GM23338 (cell line): ENCODE measurements at regions not wholly inside any gene's neighbourhood (a gene's known extent, or its start where the extent isn't known, plus 50 kb on each side); places are given as distances from the start of the nearest gene placed in this dataset.

ENCODE experiments used
- CREB1 ChIP-seq: fragments of 250-450 bp; sonication (Bioruptor Pico); IDR thresholded peaks from 2 replicates; pipeline ENCODE4 v1.5.0; 2020; ENCODE audit warnings: low read depth, mild to moderate bottlenecking, moderate library complexity
- EZH2 ChIP-seq: fragments of 200-600 bp; sonication (generic); IDR thresholded peaks from one replicate; pipeline ENCODE4 v1.8.0; 2017; ENCODE audit warnings: antibody characterized with exemption, mild to moderate bottlenecking, low read depth; ENCODE audit not compliant: unreplicated experiment
- EZH2phosphoT487 ChIP-seq: fragments of 200-600 bp; sonication (generic); IDR thresholded peaks from one replicate; pipeline ENCODE4 v1.8.1; 2018; ENCODE audit warnings: antibody characterized with exemption; ENCODE audit not compliant: unreplicated experiment
- JUNB ChIP-seq: IDR thresholded peaks from one replicate; pipeline ENCODE4 v1.6.1; 2016; ENCODE audit warnings: antibody characterized with exemption; ENCODE audit not compliant: unreplicated experiment
- NANOG ChIP-seq: IDR thresholded peaks from 2 replicates; pipeline ENCODE4 v1.6.1; 2016; ENCODE audit warnings: antibody characterized with exemption, borderline replicate concordance
- POLR2AphosphoS5 ChIP-seq: IDR thresholded peaks from 2 replicates; pipeline ENCODE4 v1.6.1; 2016; ENCODE audit warnings: antibody characterized with exemption, low read depth
- STAT1 ChIP-seq: IDR thresholded peaks from one replicate; pipeline ENCODE4 v1.6.1; 2016; ENCODE audit warnings: antibody characterized with exemption; ENCODE audit not compliant: unreplicated experiment
- ZNF462 ChIP-seq: fragments of 250-450 bp; sonication (Bioruptor Pico); IDR thresholded peaks from 2 replicates; pipeline ENCODE4 v1.5.0; 2020; ENCODE audit warnings: mild to moderate bottlenecking, moderate library complexity
- TF ChIP-seq, protein P1 (sequence below), 2 experiments: fragments of 200-600 bp in 1 of 2; sonication (generic) in 1 of 2; conservative IDR thresholded peaks; 2 replicates each; pipeline versions ENCODE4 v1.5.1 to v1.6.1; 2016 to 2017; ENCODE audit warnings: antibody characterized with exemption in 2 of 2, low read depth in 2 of 2, mild to moderate bottlenecking in 2 of 2, moderate library complexity in 1 of 2
- TF ChIP-seq, protein P2 (sequence below): IDR thresholded peaks from one replicate; pipeline ENCODE4 v1.6.1; 2018; ENCODE audit warnings: antibody characterized with exemption; ENCODE audit not compliant: unreplicated experiment

GRCh38 chr6:85360794-85361642 is 88.9 kb upstream of the NT5E start:
- TF ChIP-seq, protein P1, sequence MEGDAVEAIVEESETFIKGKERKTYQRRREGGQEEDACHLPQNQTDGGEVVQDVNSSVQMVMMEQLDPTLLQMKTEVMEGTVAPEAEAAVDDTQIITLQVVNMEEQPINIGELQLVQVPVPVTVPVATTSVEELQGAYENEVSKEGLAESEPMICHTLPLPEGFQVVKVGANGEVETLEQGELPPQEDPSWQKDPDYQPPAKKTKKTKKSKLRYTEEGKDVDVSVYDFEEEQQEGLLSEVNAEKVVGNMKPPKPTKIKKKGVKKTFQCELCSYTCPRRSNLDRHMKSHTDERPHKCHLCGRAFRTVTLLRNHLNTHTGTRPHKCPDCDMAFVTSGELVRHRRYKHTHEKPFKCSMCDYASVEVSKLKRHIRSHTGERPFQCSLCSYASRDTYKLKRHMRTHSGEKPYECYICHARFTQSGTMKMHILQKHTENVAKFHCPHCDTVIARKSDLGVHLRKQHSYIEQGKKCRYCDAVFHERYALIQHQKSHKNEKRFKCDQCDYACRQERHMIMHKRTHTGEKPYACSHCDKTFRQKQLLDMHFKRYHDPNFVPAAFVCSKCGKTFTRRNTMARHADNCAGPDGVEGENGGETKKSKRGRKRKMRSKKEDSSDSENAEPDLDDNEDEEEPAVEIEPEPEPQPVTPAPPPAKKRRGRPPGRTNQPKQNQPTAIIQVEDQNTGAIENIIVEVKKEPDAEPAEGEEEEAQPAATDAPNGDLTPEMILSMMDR (conservative IDR thresholded peaks at IDR 0.05; ENCODE audit: low read depth in 2 of 2) = no peak
- no peak for TF ChIP-seq POLR2AphosphoS5
- TF ChIP-seq STAT1 = no peak
- no peak for TF ChIP-seq ZNF462 (CRISPR knock-in tag)
- no peak for TF ChIP-seq EZH2
- TF ChIP-seq JUNB = no peak
- TF ChIP-seq EZH2phosphoT487 = no peak
- TF ChIP-seq, protein P2, sequence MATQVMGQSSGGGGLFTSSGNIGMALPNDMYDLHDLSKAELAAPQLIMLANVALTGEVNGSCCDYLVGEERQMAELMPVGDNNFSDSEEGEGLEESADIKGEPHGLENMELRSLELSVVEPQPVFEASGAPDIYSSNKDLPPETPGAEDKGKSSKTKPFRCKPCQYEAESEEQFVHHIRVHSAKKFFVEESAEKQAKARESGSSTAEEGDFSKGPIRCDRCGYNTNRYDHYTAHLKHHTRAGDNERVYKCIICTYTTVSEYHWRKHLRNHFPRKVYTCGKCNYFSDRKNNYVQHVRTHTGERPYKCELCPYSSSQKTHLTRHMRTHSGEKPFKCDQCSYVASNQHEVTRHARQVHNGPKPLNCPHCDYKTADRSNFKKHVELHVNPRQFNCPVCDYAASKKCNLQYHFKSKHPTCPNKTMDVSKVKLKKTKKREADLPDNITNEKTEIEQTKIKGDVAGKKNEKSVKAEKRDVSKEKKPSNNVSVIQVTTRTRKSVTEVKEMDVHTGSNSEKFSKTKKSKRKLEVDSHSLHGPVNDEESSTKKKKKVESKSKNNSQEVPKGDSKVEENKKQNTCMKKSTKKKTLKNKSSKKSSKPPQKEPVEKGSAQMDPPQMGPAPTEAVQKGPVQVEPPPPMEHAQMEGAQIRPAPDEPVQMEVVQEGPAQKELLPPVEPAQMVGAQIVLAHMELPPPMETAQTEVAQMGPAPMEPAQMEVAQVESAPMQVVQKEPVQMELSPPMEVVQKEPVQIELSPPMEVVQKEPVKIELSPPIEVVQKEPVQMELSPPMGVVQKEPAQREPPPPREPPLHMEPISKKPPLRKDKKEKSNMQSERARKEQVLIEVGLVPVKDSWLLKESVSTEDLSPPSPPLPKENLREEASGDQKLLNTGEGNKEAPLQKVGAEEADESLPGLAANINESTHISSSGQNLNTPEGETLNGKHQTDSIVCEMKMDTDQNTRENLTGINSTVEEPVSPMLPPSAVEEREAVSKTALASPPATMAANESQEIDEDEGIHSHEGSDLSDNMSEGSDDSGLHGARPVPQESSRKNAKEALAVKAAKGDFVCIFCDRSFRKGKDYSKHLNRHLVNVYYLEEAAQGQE = no peak
- TF ChIP-seq CREB1 (CRISPR knock-in tag) = no peak
- TF ChIP-seq NANOG = no peak
